Esophagus squamous epithelium (tissue), 5 donors: ENCODE measurements at regions not wholly inside any gene's neighbourhood (a gene's known extent, or its start where the extent isn't known, plus 50 kb on each side); places are given as distances from the start of the nearest gene placed in this dataset.

Source experiments
- DNase-seq: peaks from one replicate; lab custom pipeline; 2025; lab: John Stamatoyannopoulos, UW
- H3K27ac ChIP-seq, 4 donors: fragments of 200-600 bp; sonication (generic); one replicate each; pipeline ENCODE4 v1.5.1; 2016 to 2019; ENCODE audit warnings: mild to moderate bottlenecking in 1 of 4
- H3K27me3 ChIP-seq, 4 donors: fragments of 200-600 bp; sonication (generic); 1 replicate in 3 of 4; 2 replicates in 1 of 4; pipeline versions ENCODE4 v1.5.1 to v1.6.0; 2017 to 2021; ENCODE audit warnings: antibody characterized with exemption in 1 of 4
- H3K36me3 ChIP-seq, 3 donors: fragments of 200-600 bp; sonication (generic); one replicate each; pipeline ENCODE4 v1.5.1; 2016 to 2019
- H3K4me1 ChIP-seq, 3 donors: fragments of 200-600 bp; sonication (generic); one replicate each; pipeline ENCODE4 v1.5.1; 2017 to 2019
- H3K4me3 ChIP-seq, 4 donors: fragments of 200-600 bp; sonication (generic); 1 replicate in 3 of 4; 2 replicates in 1 of 4; pipeline ENCODE4 v1.5.1; 2016 to 2019; ENCODE audit warnings: mild to moderate bottlenecking in 2 of 4, moderate library complexity in 1 of 4
- H3K9me3 ChIP-seq, 3 donors: fragments of 200-600 bp; sonication (generic); one replicate each; pipeline ENCODE4 v1.5.1; 2016 to 2019
- CTCF ChIP-seq, 6 experiments: fragments of 450-650 bp in 4 of 6; fragments of 200-600 bp in 2 of 6; sonication (generic) in 2 of 6; IDR thresholded peaks; one replicate each; pipeline ENCODE4 v1.5.1; 2016 to 2019; ENCODE audit warnings: antibody characterized with exemption in 6 of 6, mild to moderate bottlenecking in 4 of 6, moderate library complexity in 4 of 6
- POLR2A ChIP-seq, 4 donors: fragments of 450-650 bp; IDR thresholded peaks; one replicate each; pipeline ENCODE4 v1.6.1; 2017; ENCODE audit warnings: antibody characterized with exemption in 4 of 4, mild to moderate bottlenecking in 4 of 4, moderate library complexity in 3 of 4
- WGBS, 2 donors: methylation state at CpG; one replicate each; pipeline ENCODE4 v1.1.5; 2018; 5-methylcytosine and 5-hydroxymethylcytosine counted together
- intact Hi-C: fragments of 100-400 bp; cut with DNase I; formaldehyde crosslinking; loops from one replicate; pipeline ENCODE4 v1.15.0; 2022
- donor health status: DM: yes; HTN: yes; CAD: no.

GRCh38 chr1:63027176-63027575, 243.2 kb downstream of the ATG4C start:
- Histone ChIP-seq H3K27me3 (peaks cover 0 to 9% (median 0%) of the 10 kb centered on the region in 4 donors), H3K36me3 (no peaks in the 10 kb centered on the region), H3K4me3 (no peak overlapping the region), H3K4me1 (no peaks in the 10 kb centered on the region), H3K9me3 (no peaks in the 10 kb centered on the region), H3K27ac (no peak overlapping the region)
- TF ChIP-seq CTCF (IDR thresholded peaks at IDR 0.05) (no peak), POLR2A (IDR thresholded peaks at IDR 0.05) (no peak)
- intact Hi-C loops, result no loop called here
- 38 to 54% methylated on average over 2 to 3 of the region's 3 CpGs for WGBS, 2 donors
- no peak for DNase-seq

- intact Hi-C loops, result no loop called here
- Histone ChIP-seq H3K36me3 (no peaks in the 10 kb centered on the region), H3K4me1 (no peaks in the 10 kb centered on the region), H3K9me3 (no peaks in the 10 kb centered on the region), H3K27me3 (peaks cover 0 to 9% (median 0%) of the 10 kb centered on the region in 4 donors), H3K27ac (no peak overlapping the region), H3K4me3 (no peak overlapping the region)
- no peak for DNase-seq
- TF ChIP-seq CTCF (IDR thresholded peaks at IDR 0.05) (no peak), POLR2A (IDR thresholded peaks at IDR 0.05) (no peak)
- 82 to 85% methylated on average over 2 to 3 of the region's 4 CpGs for WGBS, 2 donors
Measured at GRCh38 chr1:63032171-63032570, 248.2 kb downstream of the ATG4C start.

GRCh38 chr1:63033211-63033610, 249.3 kb downstream of the ATG4C start:
- H3K4me1 ChIP-seq, result no peaks in the 10 kb centered on the region
- no peak for DNase-seq
- TF ChIP-seq CTCF (IDR thresholded peaks at IDR 0.05) (no peak), POLR2A (IDR thresholded peaks at IDR 0.05) (no peak)
- H3K4me3 ChIP-seq, result no peak overlapping the region
- 61 to 88% methylated on average over 2 of the region's 2 CpGs for WGBS, 2 donors
- peaks cover 0 to 8% (median 0%) of the 10 kb centered on the region in 4 donors for H3K27me3 ChIP-seq
- H3K36me3 ChIP-seq, result no peaks in the 10 kb centered on the region
- no peaks in the 10 kb centered on the region for H3K9me3 ChIP-seq
- intact Hi-C loops, result no loop called here
- H3K27ac ChIP-seq, result no peak overlapping the region

- TF ChIP-seq CTCF (IDR thresholded peaks at IDR 0.05), result no peak
- TF ChIP-seq POLR2A (IDR thresholded peaks at IDR 0.05), result no peak
- no peak for DNase-seq
- no peaks in the 10 kb centered on the region for H3K36me3 ChIP-seq
- no peak overlapping the region for H3K27ac ChIP-seq
- intact Hi-C loops, result no loop called here
- H3K27me3 ChIP-seq, result no peaks in the 10 kb centered on the region
- no peaks in the 10 kb centered on the region for H3K4me1 ChIP-seq
- no peaks in the 10 kb centered on the region for H3K9me3 ChIP-seq
- H3K4me3 ChIP-seq, result no peak overlapping the region
Measured at GRCh38 chr1:63034256-63034655, 250.3 kb downstream of the ATG4C start.

GRCh38 chr1:63038586-63038985, 254.7 kb downstream of the ATG4C start:
- Histone ChIP-seq H3K4me1 (no peaks in the 10 kb centered on the region), H3K9me3 (no peaks in the 10 kb centered on the region), H3K36me3 (no peaks in the 10 kb centered on the region), H3K27ac (no peak overlapping the region), H3K4me3 (no peak overlapping the region), H3K27me3 (no peaks in the 10 kb centered on the region)
- intact Hi-C loops, result no loop called here
- TF ChIP-seq POLR2A (IDR thresholded peaks at IDR 0.05) (no peak), CTCF (IDR thresholded peaks at IDR 0.05) (no peak)
- DNase-seq, result no peak
- 74 to 88% methylated on average over 5 of the region's 5 CpGs for WGBS, 2 donors
